ENCODE measurements at regions not wholly inside any gene's neighbourhood (a gene's known extent, or its start where the extent isn't known, plus 50 kb on each side); places are given as distances from the start of the nearest gene placed in this dataset.

DNA sequence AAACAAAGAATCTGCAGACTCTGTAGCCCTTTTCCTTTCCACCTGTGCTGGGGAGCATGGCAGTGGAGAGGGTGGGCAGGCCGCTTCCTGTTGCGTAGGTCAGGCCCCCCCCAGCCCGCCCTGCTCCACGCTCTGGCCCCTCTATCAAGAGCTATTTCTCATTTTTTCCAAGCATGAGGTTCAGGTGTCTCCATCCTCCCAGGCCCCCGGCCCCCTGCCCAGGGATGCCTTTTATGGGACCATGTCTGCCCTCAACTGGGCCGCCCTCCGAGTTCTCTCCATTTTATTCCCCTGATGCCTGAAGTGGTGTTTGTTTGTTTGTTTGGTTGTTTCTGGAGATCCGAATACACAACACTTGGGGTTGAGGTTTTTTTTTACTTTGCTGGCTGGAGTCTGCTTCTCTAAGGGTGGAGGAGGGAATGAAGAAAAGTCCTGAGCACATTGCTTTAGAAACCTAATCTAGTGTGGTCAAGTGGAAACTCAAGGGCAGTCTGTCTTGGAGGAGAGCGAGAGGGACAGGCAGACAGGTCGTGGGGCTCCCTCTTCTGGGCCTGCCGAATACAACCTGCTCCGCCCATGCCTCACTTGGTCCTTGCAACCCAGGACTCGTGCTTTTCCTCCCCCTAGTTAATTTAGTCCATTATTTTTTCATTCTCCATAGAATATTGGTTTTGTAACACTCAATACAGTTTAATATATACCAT lies 176.5 kb upstream of the LYSMD4 start:
- TF ChIP-seq, protein P1, sequence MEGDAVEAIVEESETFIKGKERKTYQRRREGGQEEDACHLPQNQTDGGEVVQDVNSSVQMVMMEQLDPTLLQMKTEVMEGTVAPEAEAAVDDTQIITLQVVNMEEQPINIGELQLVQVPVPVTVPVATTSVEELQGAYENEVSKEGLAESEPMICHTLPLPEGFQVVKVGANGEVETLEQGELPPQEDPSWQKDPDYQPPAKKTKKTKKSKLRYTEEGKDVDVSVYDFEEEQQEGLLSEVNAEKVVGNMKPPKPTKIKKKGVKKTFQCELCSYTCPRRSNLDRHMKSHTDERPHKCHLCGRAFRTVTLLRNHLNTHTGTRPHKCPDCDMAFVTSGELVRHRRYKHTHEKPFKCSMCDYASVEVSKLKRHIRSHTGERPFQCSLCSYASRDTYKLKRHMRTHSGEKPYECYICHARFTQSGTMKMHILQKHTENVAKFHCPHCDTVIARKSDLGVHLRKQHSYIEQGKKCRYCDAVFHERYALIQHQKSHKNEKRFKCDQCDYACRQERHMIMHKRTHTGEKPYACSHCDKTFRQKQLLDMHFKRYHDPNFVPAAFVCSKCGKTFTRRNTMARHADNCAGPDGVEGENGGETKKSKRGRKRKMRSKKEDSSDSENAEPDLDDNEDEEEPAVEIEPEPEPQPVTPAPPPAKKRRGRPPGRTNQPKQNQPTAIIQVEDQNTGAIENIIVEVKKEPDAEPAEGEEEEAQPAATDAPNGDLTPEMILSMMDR (IDR thresholded peaks at IDR 0.05), result no peak
- TF ChIP-seq POLR2A (IDR thresholded peaks at IDR 0.05), result no peak

Data from adrenal gland (tissue), 5 donors.